Thyroid gland (tissue), 4 donors: ENCODE measurements at regions not wholly inside any gene's neighbourhood (a gene's known extent, or its start where the extent isn't known, plus 50 kb on each side); places are given as distances from the start of the nearest gene placed in this dataset.

Experiments used
- DNase-seq, 2 donors: peaks; one replicate each; pipeline ENCODE4 v3.0.0-alpha.2; 2019
- H3K27ac ChIP-seq, 3 donors: fragments of 200-600 bp; sonication (generic); 1 replicate in 2 of 3; 2 replicates in 1 of 3; pipeline ENCODE4 v1.5.1; 2016 to 2019; ENCODE audit warnings: mild to moderate bottlenecking in 1 of 3, moderate library complexity in 1 of 3
- H3K27me3 ChIP-seq: fragments of 200-600 bp; sonication (generic); one replicate; pipeline ENCODE4 v1.5.1; 2019
- H3K36me3 ChIP-seq, 2 donors: fragments of 200-600 bp; sonication (generic); one replicate each; pipeline ENCODE4 v1.5.1; 2016 to 2019
- H3K4me1 ChIP-seq, 2 donors: fragments of 200-600 bp; sonication (generic); one replicate each; pipeline ENCODE4 v1.5.1; 2017 to 2019
- H3K4me3 ChIP-seq, 3 donors: fragments of 200-600 bp; sonication (generic); replicated peaks in 1 of 3; 1 replicate in 2 of 3; 2 replicates in 1 of 3; pipeline ENCODE4 v1.5.1; 2016; ENCODE audit warnings: mild to moderate bottlenecking in 1 of 3
- H3K9me3 ChIP-seq: fragments of 200-600 bp; sonication (generic); one replicate; pipeline ENCODE4 v1.5.1; 2017
- CTCF ChIP-seq, 6 experiments: fragments of 200-600 bp in 3 of 6; fragments of 450-650 bp in 3 of 6; sonication (generic) in 3 of 6; IDR thresholded peaks; one replicate each; pipeline ENCODE4 v1.5.1; 2016 to 2019; ENCODE audit warnings: antibody characterized with exemption in 6 of 6, mild to moderate bottlenecking in 2 of 6, inconsistent platforms in 1 of 6, moderate library complexity in 1 of 6
- POLR2A ChIP-seq, 2 donors: fragments of 450-650 bp; IDR thresholded peaks; one replicate each; pipeline ENCODE4 v1.6.1; 2017; ENCODE audit warnings: antibody characterized with exemption in 2 of 2, mild to moderate bottlenecking in 2 of 2, moderate library complexity in 1 of 2
- WGBS, 2 donors: methylation state at CpG; one replicate each; pipeline ENCODE4 v1.1.5; 2017; 5-methylcytosine and 5-hydroxymethylcytosine counted together
- intact Hi-C: fragments of 100-400 bp; cut with DNase I; formaldehyde crosslinking; loops from one replicate; pipeline ENCODE4 v1.15.1; 2023

GRCh38 chr10:123560301-123561140 is 105.6 kb upstream of the GPR26 start:
- Histone ChIP-seq H3K27ac (no peak overlapping the region), H3K27me3 (no peaks in the 10 kb centered on the region), H3K4me1 (no peaks in the 10 kb centered on the region), H3K4me3 (no peak overlapping the region), H3K36me3 (no peaks in the 10 kb centered on the region), H3K9me3 (no peaks in the 10 kb centered on the region)
- TF ChIP-seq CTCF (IDR thresholded peaks at IDR 0.05): no peak
- no peak for TF ChIP-seq POLR2A (IDR thresholded peaks at IDR 0.05)
- 55% methylated on average over 13 of the region's 13 CpGs for WGBS, 2 donors
- intact Hi-C loops: no loop called here
- no peak for DNase-seq

DNA sequence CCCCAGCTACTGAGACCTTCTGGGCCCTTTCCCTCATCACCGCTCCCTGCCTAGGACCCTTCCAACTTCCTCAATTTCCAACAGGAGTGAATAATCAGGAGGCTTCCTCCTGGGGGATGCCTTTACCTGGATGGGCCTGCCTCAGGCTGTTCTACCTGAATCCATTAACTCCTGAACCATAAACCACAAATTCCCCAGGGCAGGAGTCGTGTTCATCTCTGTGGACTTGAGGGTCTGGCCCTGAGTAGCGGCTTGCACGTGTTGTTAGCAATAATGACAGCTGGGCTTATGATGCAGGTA is 105.1 kb upstream of the GPR26 start:
- no peak overlapping the region for H3K27ac ChIP-seq
- H3K4me1 ChIP-seq: no peaks in the 10 kb centered on the region
- TF ChIP-seq POLR2A (IDR thresholded peaks at IDR 0.05): no peak
- TF ChIP-seq CTCF (IDR thresholded peaks at IDR 0.05): no peak
- H3K27me3 ChIP-seq: no peaks in the 10 kb centered on the region
- no peaks in the 10 kb centered on the region for H3K36me3 ChIP-seq
- H3K4me3 ChIP-seq: no peak overlapping the region
- 67 to 69% methylated on average over 4 of the region's 4 CpGs for WGBS, 2 donors
- H3K9me3 ChIP-seq: no peaks in the 10 kb centered on the region
- intact Hi-C loops: no loop called here
- DNase-seq: no peak

GRCh38 chr10:123562387-123562786 is 103.8 kb upstream of the GPR26 start:
- no peaks in the 10 kb centered on the region for H3K9me3 ChIP-seq
- DNase-seq: no peak
- H3K4me1 ChIP-seq: no peaks in the 10 kb centered on the region
- no peak for TF ChIP-seq CTCF (IDR thresholded peaks at IDR 0.05)
- TF ChIP-seq POLR2A (IDR thresholded peaks at IDR 0.05): no peak
- H3K4me3 ChIP-seq: no peak overlapping the region
- H3K27me3 ChIP-seq: no peaks in the 10 kb centered on the region
- WGBS, 2 donors: 60 to 73% methylated on average over 1 of the region's 1 CpG
- H3K36me3 ChIP-seq: no peaks in the 10 kb centered on the region
- H3K27ac ChIP-seq: no peak overlapping the region
- intact Hi-C loops: no loop called here

DNA sequence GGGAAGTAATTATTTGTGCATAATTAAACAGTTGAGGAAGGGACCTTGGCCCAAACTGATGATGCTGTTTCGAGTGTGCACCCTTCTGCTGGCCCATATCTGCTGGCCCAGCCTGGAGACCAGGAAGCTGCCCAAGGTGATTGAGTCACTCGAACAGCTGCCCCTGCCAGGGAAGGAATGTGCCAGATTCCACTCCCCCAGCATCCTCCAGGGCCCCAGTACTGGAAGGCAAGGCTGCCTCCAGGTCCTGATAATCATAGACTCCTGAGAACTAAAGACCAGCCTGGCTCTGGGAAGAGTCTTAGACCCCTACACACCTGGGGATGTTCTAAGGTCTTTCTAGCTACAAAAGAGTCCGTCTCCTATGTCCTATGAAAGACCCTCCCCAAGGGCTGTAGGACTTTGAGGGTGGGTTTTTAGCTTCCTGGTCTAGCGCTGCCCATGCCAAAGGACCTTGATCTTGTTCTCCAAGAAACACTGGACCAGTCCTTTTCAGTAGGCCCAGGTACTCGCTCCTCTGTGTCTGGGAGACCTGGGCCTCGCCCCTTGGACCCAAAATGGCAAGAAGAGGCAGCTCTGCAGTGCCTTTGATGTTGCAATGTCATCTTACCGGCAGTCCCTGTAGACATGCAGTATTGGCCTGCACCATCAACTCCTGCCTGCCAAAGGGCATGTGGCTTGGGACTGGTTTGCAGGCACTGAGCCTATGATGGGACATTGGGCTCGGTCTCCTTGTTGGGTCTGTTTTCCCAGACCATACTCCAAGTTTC is 103.2 kb upstream of the GPR26 start:
- no peaks in the 10 kb centered on the region for H3K27me3 ChIP-seq
- no peaks in the 10 kb centered on the region for H3K36me3 ChIP-seq
- no peak overlapping the region for H3K27ac ChIP-seq
- WGBS, 2 donors: 78 to 85% methylated on average over 8 of the region's 8 CpGs
- no peaks in the 10 kb centered on the region for H3K9me3 ChIP-seq
- TF ChIP-seq POLR2A (IDR thresholded peaks at IDR 0.05): no peak
- TF ChIP-seq CTCF (IDR thresholded peaks at IDR 0.05): no peak
- no peaks in the 10 kb centered on the region for H3K4me1 ChIP-seq
- DNase-seq: no peak
- no peak overlapping the region for H3K4me3 ChIP-seq
- intact Hi-C loops: no loop called here

- intact Hi-C loops: no loop called here
- TF ChIP-seq CTCF (IDR thresholded peaks at IDR 0.05) (no peak), POLR2A (IDR thresholded peaks at IDR 0.05) (no peak)
- Histone ChIP-seq H3K9me3 (no peaks in the 10 kb centered on the region), H3K4me3 (no peak overlapping the region), H3K27ac (no peak overlapping the region), H3K36me3 (no peaks in the 10 kb centered on the region), H3K27me3 (no peaks in the 10 kb centered on the region), H3K4me1 (no peaks in the 10 kb centered on the region)
- DNase-seq: no peak
- 91 to 95% methylated on average over 4 to 5 of the region's 5 CpGs for WGBS, 2 donors
Measured at GRCh38 chr10:123563581-123563855, 102.6 kb upstream of the GPR26 start.
